Prostate gland (tissue), 2 donors: ENCODE measurements at regions not wholly inside any gene's neighbourhood (a gene's known extent, or its start where the extent isn't known, plus 50 kb on each side); places are given as distances from the start of the nearest gene placed in this dataset.

Source experiments
- DNase-seq: peaks from one replicate; pipeline ENCODE4 v3.0.0-alpha.2; 2019; ENCODE audit warnings: low spot score
- H3K27ac ChIP-seq, 2 donors: fragments of 200-600 bp; sonication (generic); 2 replicates each; pipeline ENCODE4 v1.5.1; 2017 to 2019
- H3K27me3 ChIP-seq: fragments of 200-600 bp; sonication (generic); replicated peaks from 2 replicates; pipeline ENCODE4 v1.5.1; 2019; ENCODE audit not compliant: insufficient read depth
- H3K36me3 ChIP-seq, 2 donors: fragments of 200-600 bp; sonication (generic); 1 replicate in 1 of 2; 2 replicates in 1 of 2; pipeline versions ENCODE4 v1.5.1 to v1.8.1; 2017 to 2019
- H3K4me1 ChIP-seq: fragments of 200-600 bp; sonication (generic); replicated peaks from 2 replicates; pipeline ENCODE4 v1.5.1; 2019
- H3K4me3 ChIP-seq, 2 donors: fragments of 200-600 bp; sonication (generic); 2 replicates each; pipeline ENCODE4 v1.5.1; 2017 to 2019
- H3K9me3 ChIP-seq: fragments of 200-600 bp; sonication (generic); 2 replicates; pipeline ENCODE4 v1.5.1; 2017
- CTCF ChIP-seq, 4 experiments: fragments of 200-600 bp in 2 of 4; fragments of 450-650 bp in 2 of 4; sonication (generic) in 2 of 4; IDR thresholded peaks; 1 replicate in 3 of 4; 2 replicates in 1 of 4; pipeline ENCODE4 v1.5.1; 2016 to 2019; ENCODE audit warnings: antibody characterized with exemption in 4 of 4, mild to moderate bottlenecking in 2 of 4, moderate library complexity in 2 of 4
- POLR2A ChIP-seq: fragments of 450-650 bp; IDR thresholded peaks from one replicate; pipeline ENCODE4 v1.6.1; 2016; ENCODE audit warnings: antibody characterized with exemption, mild to moderate bottlenecking
- POLR2AphosphoS5 ChIP-seq: sonication (generic); formaldehyde crosslinking; IDR thresholded peaks from one replicate; pipeline ENCODE4 v1.6.1; 2017; ENCODE audit warnings: antibody characterized with exemption
- WGBS: methylation state at CpG from one replicate; pipeline ENCODE4 v1.1.5; 2018; 5-methylcytosine and 5-hydroxymethylcytosine counted together
- intact Hi-C: fragments of 100-400 bp; cut with DNase I; formaldehyde crosslinking; loops from one replicate; pipeline ENCODE4 v1.14.2; 2022

- intact Hi-C loops: no loop called here
- 85% methylated on average over 5 of the region's 5 CpGs for WGBS
- no peak for DNase-seq
- no peaks in the 10 kb centered on the region for H3K27me3 ChIP-seq
- H3K4me3 ChIP-seq: no peak overlapping the region
- no peaks in the 10 kb centered on the region for H3K9me3 ChIP-seq
- no peaks in the 10 kb centered on the region for H3K4me1 ChIP-seq
- no peak overlapping the region for H3K27ac ChIP-seq
- TF ChIP-seq POLR2AphosphoS5: no peak
- TF ChIP-seq CTCF (IDR thresholded peaks at IDR 0.05): no peak
- TF ChIP-seq POLR2A: no peak
- no peaks in the 10 kb centered on the region for H3K36me3 ChIP-seq
Measured at GRCh38 chr15:38667890-38668850, 103.6 kb upstream of the RASGRP1 start.

GRCh38 chr15:38668898-38669391 lies 104.3 kb upstream of the RASGRP1 start:
- Histone ChIP-seq H3K27ac (no peak overlapping the region), H3K36me3 (no peaks in the 10 kb centered on the region), H3K27me3 (no peaks in the 10 kb centered on the region), H3K9me3 (no peaks in the 10 kb centered on the region), H3K4me1 (no peaks in the 10 kb centered on the region), H3K4me3 (no peak overlapping the region)
- intact Hi-C loops: no loop called here
- no peak for DNase-seq
- WGBS: 49% methylated on average over 8 of the region's 8 CpGs
- TF ChIP-seq CTCF (IDR thresholded peaks at IDR 0.05): no peak
- TF ChIP-seq POLR2A: no peak
- no peak for TF ChIP-seq POLR2AphosphoS5

GRCh38 chr15:38670128-38671005 lies 105.8 kb upstream of the RASGRP1 start:
- no peaks in the 10 kb centered on the region for H3K9me3 ChIP-seq
- H3K36me3 ChIP-seq: no peaks in the 10 kb centered on the region
- no peak overlapping the region for H3K4me3 ChIP-seq
- 93% methylated on average over 3 of the region's 3 CpGs for WGBS
- no peak overlapping the region for H3K27ac ChIP-seq
- intact Hi-C loops: no loop called here
- TF ChIP-seq POLR2AphosphoS5: no peak
- TF ChIP-seq POLR2A: no peak
- TF ChIP-seq CTCF (IDR thresholded peaks at IDR 0.05): no peak
- H3K27me3 ChIP-seq: no peaks in the 10 kb centered on the region
- DNase-seq: no peak
- H3K4me1 ChIP-seq: no peaks in the 10 kb centered on the region

- Histone ChIP-seq H3K4me1 (no peaks in the 10 kb centered on the region), H3K9me3 (no peaks in the 10 kb centered on the region), H3K36me3 (no peaks in the 10 kb centered on the region), H3K4me3 (no peak overlapping the region), H3K27me3 (no peaks in the 10 kb centered on the region), H3K27ac (no peak overlapping the region)
- intact Hi-C loops: no loop called here
- 97% methylated on average over 2 of the region's 2 CpGs for WGBS
- DNase-seq: no peak
- TF ChIP-seq CTCF (IDR thresholded peaks at IDR 0.05) (no peak), POLR2AphosphoS5 (no peak), POLR2A (no peak)
Measured at GRCh38 chr15:38671006-38671387, 106.4 kb upstream of the RASGRP1 start.
